COLO668 (cell line): ENCODE measurements at regions not wholly inside any gene's neighbourhood (a gene's known extent, or its start where the extent isn't known, plus 50 kb on each side); places are given as distances from the start of the nearest gene placed in this dataset.
"Not testable (repeated sequence)": the region's sequence is repeated elsewhere in the genome, so short reads cannot be mapped to it uniquely, and the experiment has no call there.

Experiments
- DNase-seq: peaks from one replicate; lab custom pipeline; 2025; ENCODE audit not compliant: unreplicated experiment; lab: John Stamatoyannopoulos, UW

DNA sequence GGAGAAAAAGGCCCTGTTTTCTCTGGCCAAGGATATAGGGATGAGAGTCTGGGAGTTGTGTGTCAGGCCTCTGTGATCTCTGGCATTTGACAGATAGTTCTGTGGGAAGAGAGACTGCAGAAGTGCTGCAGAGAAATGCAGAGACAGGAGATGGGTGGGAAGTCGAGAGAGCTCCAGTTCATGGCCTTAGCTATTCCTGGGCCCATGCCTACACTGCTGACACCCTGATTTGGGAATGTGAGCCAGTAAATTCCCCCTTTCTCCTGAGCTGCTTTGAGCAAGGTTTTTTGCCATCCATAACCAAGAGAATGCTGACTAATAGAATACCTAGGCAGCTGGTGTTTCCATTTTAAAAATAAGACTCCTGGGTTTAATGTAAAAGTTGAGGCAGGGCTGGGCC, 59.3 kb downstream of the EBLN2 start:
- no peak for DNase-seq

DNA sequence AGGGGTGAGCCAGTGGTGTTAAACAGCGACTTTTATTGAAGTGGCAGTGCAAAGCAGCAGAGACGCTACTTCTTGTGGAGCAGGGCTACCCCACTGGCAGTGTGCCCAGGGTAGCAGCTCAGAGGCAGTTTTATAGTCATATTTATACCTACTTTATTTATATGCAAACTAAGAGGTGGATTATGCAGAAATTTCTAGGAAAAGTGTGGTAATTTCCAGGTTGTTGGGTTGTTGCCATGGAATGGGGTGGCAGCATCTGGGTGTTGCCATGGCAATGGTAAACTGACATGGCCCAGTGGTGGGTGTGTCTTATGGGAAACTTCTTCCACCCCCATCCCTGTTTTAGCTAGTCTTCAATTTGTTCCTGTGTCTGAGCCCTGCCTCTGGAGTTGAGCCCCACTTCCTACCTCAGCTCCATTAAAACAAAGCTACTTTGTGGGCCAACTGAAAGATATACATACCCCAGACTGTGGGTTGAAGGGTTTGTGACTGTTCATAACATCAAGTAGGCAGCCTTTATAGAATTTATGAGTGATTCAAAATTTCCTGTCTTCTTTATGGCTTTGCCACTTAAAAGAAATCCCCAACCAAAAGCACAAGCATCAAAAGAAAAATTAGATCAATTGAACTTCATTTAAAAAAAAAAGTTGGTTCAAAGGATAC, 60.3 kb downstream of the EBLN2 start:
- DNase-seq, result no peak

DNA sequence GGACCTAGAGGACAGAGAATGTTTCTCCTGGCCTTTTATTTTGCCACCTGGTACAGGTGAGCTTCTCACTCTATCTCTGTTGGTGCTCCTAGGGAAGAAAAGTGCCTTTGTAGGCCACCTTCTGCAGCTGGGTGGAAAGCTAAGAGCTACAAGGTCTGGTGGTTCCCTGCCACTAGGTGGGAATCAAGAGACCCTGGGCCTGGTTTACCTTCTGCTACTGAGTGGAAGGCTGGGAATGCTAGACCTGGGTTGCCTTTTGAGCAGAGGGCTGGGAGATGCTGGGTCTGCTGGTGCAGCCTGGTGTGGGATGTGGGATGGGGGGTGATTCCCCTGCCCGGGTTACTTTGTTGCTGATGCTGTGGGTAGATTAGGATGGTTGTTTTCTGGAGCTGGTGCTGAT, 72.6 kb downstream of the EBLN2 start:
- DNase-seq, result no peak

DNA sequence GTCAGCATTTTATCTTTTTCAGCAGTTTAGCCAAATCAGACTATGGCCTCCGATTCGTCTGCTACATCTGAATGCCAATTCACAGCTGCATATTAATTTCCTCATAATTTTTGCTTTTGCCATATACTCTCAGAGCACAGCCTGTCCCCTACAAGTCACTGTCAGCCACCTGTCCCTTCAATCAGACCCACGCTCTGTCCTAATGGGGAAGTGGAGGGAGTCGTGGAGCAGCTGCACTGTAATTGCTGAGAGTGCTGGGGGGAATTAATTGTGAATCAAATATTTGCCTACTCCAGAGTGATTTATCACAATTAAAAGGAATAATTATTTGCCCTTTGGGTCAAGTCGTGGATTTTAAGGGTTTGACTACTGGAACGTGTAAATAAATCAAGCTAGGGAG, 75.5 kb downstream of the EBLN2 start:
- DNase-seq, result no peak

DNA sequence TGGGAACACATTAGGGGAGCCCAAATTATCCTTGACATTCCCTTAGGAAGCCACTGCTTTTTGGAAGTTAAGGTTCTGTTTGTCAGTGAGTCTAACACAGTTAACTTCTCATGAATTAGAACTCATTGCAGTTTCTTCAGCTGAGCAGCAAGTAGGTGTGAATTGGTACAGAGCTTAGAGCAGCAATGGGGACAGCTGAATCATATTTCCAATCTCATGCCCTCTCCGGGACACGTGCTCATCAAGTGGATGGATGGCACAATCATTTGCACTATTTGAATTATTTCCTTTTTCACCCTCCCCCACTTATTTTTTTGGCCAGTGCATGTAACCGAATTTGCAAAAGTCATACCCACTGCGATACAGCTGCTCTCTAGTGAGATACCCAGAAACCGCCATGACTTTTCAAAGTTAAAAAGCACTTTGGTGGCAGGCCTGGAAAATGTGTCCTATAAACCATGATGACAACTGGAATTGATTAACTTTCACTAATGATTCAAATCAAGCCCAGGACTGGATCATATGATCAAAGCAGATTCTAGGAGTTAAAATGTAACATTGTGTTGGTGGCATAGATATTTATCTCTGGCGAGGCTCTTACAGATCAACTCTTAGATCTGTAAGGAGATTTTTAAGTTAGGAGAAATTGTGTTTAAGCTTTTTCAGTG, 76.4 kb downstream of the EBLN2 start:
- DNase-seq, result no peak

DNA sequence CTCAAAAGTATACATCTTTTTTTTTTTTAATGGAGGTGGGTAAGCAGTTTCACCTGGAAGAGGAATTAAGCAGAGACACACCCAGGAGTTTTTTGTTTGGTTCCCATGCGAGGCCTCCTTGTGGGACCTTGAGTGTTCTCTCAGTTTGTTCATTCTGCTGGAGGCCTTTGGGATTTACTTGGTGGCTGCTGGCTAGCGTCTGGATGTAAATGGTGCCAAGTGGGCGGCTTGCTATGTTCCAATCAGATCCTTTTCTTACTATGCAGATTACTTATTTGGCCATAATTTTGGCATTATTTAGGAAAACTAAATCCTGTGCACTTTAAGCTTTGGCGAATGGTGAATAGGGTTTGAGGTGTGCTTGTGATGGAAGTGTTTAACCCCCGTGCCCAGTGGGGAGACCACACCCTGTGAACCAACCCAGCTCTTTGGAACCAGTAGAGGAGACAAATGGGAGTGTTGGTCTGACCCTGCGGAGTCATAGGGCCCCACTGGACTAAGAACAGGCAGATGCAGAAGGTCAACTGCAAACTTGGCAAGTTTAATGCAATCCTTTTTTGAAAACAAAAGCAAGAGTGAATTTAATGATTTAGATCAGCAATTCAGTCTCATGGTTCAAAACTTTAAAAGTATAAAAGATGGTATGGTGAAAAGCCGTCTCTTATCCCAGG, 79.4 kb downstream of the EBLN2 start:
- DNase-seq, result no peak

DNA sequence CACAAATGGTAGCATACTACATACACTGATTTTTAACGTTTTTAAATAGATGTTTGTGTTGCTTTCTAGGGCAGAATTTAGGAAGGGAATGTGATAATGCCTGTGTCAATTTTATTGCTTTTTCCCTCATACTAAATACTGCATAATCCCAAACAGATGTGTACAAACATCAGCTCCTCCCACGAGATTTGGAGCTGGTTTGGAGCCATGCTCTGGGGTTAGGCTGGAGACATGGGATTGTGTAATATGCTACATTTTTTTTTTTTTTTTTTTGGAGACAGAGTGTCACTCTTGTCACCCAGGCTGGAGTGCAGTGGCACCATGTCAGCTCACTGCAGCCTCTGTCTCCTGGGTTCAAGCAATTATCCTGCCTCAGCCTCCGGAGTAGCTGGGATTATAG, 80.1 kb downstream of the EBLN2 start:
- no peak for DNase-seq

DNA sequence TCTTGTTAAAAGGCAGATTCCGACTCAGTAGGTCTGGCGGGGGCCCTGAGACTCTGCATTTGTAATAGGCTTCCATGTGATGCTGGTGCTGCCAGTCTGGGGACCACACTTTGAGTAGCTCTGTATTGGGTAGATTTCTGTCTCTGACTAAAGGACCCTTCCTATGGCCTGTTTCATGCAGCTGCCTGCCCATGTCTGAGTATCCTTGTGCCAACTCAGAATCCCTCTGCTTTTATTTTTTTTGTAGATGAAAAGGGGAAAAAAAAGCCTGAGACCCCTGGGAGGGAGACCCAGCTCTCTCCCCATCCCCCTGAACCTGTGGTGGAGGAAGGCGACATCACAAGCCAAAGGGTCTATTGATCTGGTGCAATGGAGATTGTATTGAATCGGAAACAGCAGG, 81.9 kb downstream of the EBLN2 start:
- no peak for DNase-seq

DNA sequence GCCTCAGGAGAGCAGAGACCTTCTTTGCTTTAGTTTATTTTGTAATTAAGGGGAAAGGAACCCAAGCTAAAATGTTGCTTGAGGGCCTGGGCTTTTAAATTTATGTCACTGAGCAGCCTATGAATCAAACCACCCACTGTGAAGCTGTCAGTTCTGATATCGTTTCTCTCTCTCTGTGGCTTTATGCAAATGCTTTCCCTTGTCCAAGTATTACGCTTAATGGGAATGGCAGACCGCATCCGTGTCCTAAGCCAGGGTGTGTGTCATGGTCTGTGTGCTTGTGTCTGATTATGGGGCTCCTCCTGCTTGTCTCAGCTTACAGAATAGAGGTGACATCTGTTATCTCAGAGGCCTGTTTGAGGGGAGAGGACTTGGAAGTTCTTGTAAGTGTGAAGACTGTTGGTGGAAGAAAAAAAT, 82.4 kb downstream of the EBLN2 start:
- DNase-seq, result peak; percentile 39

DNA sequence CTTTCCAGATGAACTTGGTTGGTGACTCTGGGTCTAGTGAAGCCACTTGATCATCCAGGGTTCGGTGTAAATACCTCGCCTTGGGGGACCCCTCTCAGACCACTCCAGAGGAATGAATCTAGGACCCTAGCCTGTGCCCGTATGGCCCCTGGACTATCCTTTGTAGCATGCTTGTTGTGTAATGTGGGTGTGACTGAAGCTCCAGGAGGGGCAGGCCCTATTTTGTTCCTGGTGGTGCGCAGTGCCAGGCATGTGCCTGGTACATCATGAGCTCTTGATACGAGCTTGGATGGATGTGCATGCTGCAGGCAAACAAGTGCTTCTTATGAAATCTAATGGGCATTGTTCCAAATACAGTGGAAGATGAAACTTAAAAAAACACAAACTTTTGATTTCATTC, 82.8 kb downstream of the EBLN2 start:
- no peak for DNase-seq

DNA sequence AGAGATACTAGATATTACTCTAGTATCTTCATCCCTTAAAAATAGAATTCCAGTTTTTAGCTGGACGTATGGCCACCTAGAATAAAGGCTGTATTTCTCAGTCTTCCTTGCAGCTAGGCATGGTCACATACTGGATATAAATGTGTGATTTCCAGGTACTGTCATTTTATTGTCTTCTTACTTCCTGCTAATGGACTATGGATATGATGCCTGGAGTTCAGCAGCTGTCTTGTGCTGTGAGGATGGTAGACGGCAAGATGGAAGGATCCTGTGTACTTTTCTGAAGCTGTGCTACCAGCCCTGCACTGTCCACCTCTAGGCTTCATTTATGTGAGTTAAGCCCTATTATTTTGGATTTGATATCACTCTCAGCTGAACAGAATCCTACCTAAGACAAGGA, 83.4 kb downstream of the EBLN2 start:
- DNase-seq, result no peak

DNA sequence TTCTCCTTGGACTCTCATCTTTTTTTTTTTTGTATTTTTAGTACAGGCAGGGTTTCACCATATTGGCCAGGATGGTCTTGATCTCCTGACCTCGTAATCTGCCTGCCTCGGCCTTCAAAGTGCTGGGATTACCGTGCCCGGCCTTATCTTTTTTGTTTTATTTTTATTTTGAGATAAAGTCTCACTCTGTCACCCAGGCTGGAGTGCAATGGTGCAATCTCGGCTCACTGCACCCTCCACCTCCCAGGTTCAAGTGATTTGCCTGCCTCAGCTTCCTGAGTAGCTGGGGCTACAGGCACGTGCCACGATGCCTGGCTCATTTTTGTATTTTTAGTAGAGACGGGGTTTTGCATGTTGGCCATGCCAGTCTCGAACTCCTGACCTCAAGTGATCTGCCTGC, 86.0 kb downstream of the EBLN2 start:
- not testable (repeated sequence) for DNase-seq

DNA sequence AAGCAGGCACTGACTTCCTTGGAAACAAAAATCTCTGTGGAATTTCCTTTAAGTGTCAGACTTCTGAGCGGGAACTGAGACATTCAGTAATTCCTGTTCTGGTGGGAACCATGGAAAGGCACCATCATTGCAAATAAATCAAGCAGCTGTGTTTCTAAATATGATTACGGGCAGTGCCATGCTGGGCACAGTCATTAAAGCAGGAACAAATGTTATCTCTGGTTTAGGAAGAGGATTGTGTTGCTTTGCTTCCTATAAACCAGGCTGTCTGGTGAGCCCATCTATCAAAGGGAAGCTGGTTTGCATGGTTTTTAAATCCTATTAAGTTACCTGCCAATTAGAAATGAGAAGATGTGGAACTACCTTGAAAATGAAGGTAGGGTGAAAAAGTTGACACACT, 86.7 kb downstream of the EBLN2 start:
- DNase-seq, result no peak

DNA sequence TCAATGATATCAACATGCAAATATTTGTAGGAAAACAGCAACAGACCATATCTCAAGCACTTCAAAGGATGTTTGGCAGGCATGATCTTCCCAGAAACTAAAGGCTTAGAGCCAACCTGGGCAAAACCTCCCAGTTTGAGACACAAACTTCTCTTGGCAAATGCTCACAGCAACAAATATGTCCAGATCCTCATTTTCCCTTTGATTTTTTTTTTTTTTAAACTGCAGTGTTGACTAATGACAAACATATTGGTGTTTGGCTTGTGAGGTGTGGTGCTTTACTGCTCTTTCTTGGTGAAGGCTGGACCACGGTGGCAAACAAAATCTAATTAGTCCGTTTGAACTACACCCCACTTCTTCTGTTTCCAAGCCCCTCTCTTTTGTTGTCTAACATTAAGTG, 87.2 kb downstream of the EBLN2 start:
- no peak for DNase-seq

DNA sequence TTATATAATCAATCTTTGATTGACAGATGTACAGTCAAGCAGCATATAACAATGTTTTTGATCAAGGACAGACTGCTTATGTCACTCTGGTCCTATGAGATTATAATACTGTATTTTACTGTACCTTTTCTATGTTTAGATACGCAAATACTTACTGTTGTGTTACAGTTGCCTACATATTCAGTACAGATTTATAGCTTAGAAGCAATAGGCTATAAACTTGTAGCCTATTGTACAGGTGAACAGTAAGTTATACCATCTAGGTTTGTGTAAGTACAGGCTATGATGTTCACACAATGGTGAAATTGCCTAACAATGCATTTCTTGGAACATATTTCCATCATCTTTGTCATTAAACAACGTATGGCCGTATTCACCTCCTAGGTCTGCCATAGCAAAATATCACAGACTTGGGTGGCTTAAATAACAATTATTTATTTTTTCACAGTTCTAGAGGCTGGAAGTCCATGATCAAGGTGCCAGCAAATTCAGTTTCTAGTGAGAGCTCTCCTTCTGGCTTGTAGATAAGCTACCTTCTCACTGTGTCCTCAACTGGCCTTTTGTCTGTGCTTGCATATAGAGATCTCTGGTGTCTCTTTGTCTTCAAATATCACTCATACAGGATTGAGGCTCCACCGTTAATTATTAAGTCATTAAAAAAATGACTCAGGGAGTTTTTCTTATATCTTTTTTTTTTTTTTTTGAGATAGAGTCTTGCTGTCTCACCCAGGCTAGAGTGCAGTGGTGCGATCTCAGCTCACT, 89.1 kb downstream of the EBLN2 start:
- DNase-seq, result no peak

DNA sequence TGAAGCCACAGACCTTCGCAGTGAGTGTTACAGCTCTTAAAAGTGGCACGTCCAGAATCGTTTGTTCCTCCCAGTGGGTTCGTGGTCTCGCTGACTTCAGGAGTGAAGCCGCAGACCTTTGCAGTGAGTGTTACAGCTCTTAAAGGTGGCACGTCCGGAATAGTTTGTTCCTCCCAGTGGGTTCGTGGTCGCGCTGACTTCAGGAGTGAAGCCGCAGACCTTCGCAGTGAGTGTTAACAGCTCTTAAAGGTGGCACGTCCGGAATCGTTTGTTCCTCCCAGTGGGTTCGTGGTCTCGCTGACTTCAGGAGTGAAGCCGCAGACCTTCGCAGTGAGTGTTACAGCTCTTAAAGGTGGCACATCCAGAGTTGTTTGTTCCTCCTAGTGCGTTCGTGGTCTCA, 91.1 kb downstream of the EBLN2 start:
- DNase-seq, result not testable (repeated sequence)

DNA sequence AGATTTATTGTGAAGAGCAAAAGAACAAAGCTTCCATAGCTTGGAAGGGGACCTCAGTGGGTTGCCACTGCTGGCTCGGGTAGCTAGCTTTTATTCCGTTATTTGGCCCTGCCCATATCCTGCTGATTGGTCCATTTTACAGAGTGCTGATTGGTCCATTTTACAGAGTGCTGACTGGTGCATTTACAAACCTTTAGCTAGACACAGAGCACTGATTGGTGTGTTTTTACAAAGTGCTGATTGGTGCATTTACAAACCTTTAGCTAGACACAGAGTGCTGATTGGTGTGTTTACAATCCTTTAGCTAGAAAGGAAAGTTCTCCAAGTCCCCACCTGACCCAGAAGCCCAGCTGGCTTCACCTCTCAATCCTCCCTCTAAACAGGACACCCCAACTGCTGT, 91.6 kb downstream of the EBLN2 start:
- not testable (repeated sequence) for DNase-seq

DNA sequence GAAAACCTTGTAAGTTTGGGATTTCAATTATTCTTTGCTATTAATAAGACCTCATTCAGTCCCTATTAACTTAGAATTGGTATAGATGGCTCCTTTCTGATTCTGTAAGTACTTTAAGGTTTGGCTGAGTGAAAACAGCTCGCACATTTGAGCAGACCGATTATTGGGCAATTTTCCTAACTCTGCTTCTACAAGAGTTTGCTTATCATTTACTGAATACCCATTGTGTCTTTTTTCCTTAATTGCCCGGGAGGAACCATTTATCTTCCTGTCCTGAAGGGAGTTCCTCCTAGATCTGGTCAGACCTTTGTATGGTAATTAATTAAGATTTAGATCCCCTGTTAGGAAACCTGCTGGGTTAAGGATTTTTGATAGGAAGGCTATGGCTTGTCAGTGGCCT, 92.8 kb downstream of the EBLN2 start:
- not testable (repeated sequence) for DNase-seq

DNA sequence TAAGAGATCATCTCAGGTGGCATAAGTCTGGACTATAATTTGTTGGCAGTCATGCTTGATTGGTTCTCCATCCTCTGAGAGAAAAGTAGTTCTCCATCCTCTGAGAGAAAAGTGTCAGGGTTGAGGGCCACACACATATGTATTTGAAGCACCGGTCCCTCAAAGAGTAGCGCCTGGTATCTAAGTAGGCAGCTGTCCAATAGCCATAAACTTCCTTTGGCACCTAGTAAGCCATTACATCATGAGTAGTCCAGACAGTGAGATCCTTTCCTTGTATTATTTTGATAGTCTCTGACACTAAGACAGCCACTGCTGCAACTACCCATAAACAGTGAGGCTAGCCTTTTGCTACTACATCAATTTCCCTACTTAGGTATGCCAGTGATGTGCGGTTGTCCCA, 94.0 kb downstream of the EBLN2 start:
- not testable (repeated sequence) for DNase-seq

DNA sequence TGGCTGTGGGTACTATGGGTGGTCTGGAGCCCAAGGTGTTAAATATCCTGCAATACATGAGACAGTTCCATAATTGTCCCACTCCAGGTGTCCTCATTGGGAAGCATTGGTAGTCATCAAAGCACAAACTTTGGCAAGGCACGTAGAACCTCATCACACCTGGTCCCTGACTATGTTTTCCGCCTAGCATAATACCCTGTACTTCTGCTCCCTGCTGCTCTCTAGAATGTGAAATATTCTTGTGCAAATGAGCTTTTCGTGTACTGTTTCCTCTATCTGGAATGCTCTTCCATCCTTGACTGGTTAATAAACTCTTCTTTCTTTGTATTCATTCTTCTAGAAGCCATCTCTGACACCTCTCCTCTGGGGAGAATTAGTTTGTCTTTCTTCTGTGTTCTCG, 103.2 kb downstream of the EBLN2 start:
- no peak for DNase-seq

DNA sequence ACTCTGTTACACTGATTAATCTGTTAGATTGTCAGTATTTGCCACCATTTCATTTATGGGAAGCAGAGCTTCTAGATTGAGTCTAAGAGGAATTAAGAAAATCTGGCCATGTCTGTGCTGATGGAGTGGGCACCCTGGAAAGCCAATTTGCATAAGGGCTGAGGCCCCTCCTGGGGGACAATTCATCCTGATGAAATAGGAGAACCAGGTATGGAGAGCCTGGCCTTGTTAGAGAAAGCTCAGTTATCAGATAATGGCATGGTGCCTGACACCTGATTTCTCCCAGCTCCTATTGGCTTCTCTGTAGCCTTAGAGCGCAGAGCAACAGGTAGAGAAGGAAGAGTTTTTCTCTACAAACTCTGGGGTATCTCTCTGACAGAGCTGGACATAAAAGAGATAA, 114.2 kb downstream of the EBLN2 start:
- DNase-seq, result no peak

DNA sequence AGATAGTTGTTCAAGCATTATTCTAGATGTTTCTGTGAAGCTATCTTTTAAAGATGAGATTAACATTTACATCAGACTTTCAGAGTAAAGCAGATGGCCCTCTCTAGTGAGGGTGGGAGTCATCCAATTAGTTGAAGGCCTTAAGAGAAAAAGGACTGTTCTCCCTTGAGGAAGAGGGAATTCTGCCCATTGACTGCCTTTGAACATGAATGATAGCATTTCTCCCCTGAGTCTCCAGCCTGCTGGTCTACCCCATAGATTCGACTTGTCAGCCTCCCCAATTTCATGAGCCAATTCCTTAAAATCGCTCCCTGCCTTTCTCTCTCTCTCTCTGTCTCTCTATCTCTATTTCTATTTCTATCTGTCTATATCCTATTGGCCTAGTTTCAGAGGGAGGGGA, 115.5 kb downstream of the EBLN2 start:
- DNase-seq, result no peak
